ENCODE measurements at regions not wholly inside any gene's neighbourhood (a gene's known extent, or its start where the extent isn't known, plus 50 kb on each side); places are given as distances from the start of the nearest gene placed in this dataset.

- TF ChIP-seq CTCF (conservative IDR thresholded peaks at IDR 0.05; ENCODE audit: low read depth in 2 of 2) = no peak
- no peak for TF ChIP-seq POLR2AphosphoS5 (IDR thresholded peaks at IDR 0.05; ENCODE audit: low read depth)
- no peak for TF ChIP-seq ZNF331 (CRISPR knock-in tag; IDR thresholded peaks at IDR 0.05; ENCODE audit: low read depth)
- TF ChIP-seq REST (IDR thresholded peaks at IDR 0.05; ENCODE audit: unreplicated experiment) = no peak
Measured at GRCh38 chr17:70603226-70603625, 433.9 kb downstream of the KCNJ2 start (continued).

GRCh38 chr17:70604854-70605253, 435.5 kb downstream of the KCNJ2 start:
- no peak overlapping the region for H3K27ac Mint-ChIP-seq
- Histone ChIP-seq H3K27me3 (ENCODE audit: insufficient read depth) (no peaks in the 10 kb centered on the region), H3K4me3 (no peak overlapping the region), H3K36me3 (ENCODE audit: insufficient read depth) (no peaks in the 10 kb centered on the region), H3K27ac (ENCODE audit: low read depth) (no peak overlapping the region), H3F3A (replicated peaks; ENCODE audit: low read depth) (no peaks in the 10 kb centered on the region), H3K4me1 (ENCODE audit: insufficient read depth) (peaks cover 10% of the 10 kb centered on the region; the same call in 1 of the 2 replicates), H4K20me1 (replicated peaks; ENCODE audit: insufficient read depth) (no peaks in the 10 kb centered on the region), H3K79me2 (replicated peaks; ENCODE audit: insufficient read depth) (no peaks in the 10 kb centered on the region), H3K9me2 (ENCODE audit: insufficient read depth) (no peaks in the 10 kb centered on the region), H3K4me2 (no peak overlapping the region), H2AFZ (no peak overlapping the region)
- ATAC-seq (peak; percentile 73), DNase-seq (ENCODE audit: low spot score) (peak; percentile 59)
- peaks cover 4% of the 10 kb centered on the region for H3K27me3 Mint-ChIP-seq (ENCODE audit: insufficient read depth, low read depth, poor library complexity)
- peaks cover 16% of the 10 kb centered on the region for H3K4me1 Mint-ChIP-seq
- TF ChIP-seq CTCF (conservative IDR thresholded peaks at IDR 0.05; ENCODE audit: low read depth in 2 of 2) (peak; percentile 42 to 53; a peak in 3 of 4 replicates), POLR2AphosphoS5 (IDR thresholded peaks at IDR 0.05; ENCODE audit: low read depth) (no peak)
- H3K36me3 Mint-ChIP-seq (ENCODE audit: low read depth) = no peaks in the 10 kb centered on the region
- H3K4me3 Mint-ChIP-seq = no peak overlapping the region
- no peaks in the 10 kb centered on the region for H3K9me3 Mint-ChIP-seq

DNA sequence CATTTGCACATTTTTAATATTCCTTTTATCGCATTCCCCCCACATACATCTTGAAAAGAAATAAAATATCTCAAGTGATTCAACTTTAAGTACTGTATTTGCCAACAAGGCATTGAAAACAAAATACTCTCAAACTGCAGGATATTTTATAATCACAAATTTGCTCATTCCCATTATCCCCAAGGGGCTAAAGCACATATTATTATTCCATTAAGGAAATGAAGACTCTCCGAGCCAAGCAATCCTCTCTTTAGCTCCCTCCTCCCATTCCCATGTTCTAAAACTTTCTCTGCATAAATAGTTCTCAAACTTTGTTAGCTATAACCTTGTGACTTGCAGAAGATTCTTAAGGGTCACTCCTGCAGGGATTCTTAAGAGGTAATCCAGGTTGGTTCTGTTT, 436.8 kb downstream of the KCNJ2 start:
- no peak overlapping the region for H3K4me2 ChIP-seq
- TF ChIP-seq CREB1 (CRISPR knock-in tag; IDR thresholded peaks at IDR 0.05; ENCODE audit: low read depth) = no peak
- no peak for TF ChIP-seq REST (IDR thresholded peaks at IDR 0.05; ENCODE audit: unreplicated experiment)
- TF ChIP-seq STAT1 (IDR thresholded peaks at IDR 0.05; ENCODE audit: unreplicated experiment) = no peak
- peaks cover 1% of the 10 kb centered on the region for H3K27me3 Mint-ChIP-seq (ENCODE audit: insufficient read depth, low read depth, poor library complexity)
- no peaks in the 10 kb centered on the region for H3F3A ChIP-seq (replicated peaks; ENCODE audit: low read depth)
- no peaks in the 10 kb centered on the region for H3K27me3 ChIP-seq (ENCODE audit: insufficient read depth)
- peak overlapping the region; percentile 86; the same call in 1 of the 2 replicates for H2AFZ ChIP-seq
- peaks cover 16% of the 10 kb centered on the region for H3K4me1 Mint-ChIP-seq
- H3K36me3 Mint-ChIP-seq (ENCODE audit: low read depth) = no peaks in the 10 kb centered on the region
- H3K4me3 Mint-ChIP-seq = no peak overlapping the region
- no peaks in the 10 kb centered on the region for H3K9me3 Mint-ChIP-seq
- no peaks in the 10 kb centered on the region for H3K36me3 ChIP-seq (ENCODE audit: insufficient read depth)
- H3K79me2 ChIP-seq (replicated peaks; ENCODE audit: insufficient read depth) = no peaks in the 10 kb centered on the region
- no peaks in the 10 kb centered on the region for H4K20me1 ChIP-seq (replicated peaks; ENCODE audit: insufficient read depth)
- no peaks in the 10 kb centered on the region for H3K9me2 ChIP-seq (ENCODE audit: insufficient read depth)
- H3K27ac Mint-ChIP-seq = no peak overlapping the region; the same call in 1 of the 2 replicates
- no peak for ATAC-seq
- H3K4me3 ChIP-seq = no peak overlapping the region
- H3K27ac ChIP-seq (ENCODE audit: low read depth) = no peak overlapping the region
- no peak for DNase-seq (ENCODE audit: low spot score)
- H3K4me1 ChIP-seq (ENCODE audit: insufficient read depth) = peaks cover 10% of the 10 kb centered on the region; the same call in 1 of the 2 replicates

All from GM23338 (cell line).